Breast epithelium (tissue), 3 donors: ENCODE measurements at regions not wholly inside any gene's neighbourhood (a gene's known extent, or its start where the extent isn't known, plus 50 kb on each side); places are given as distances from the start of the nearest gene placed in this dataset.

Experiments used
- POLR2A ChIP-seq: fragments of 450-650 bp; IDR thresholded peaks from one replicate; pipeline ENCODE4 v1.6.1; 2016; ENCODE audit warnings: antibody characterized with exemption, mild to moderate bottlenecking, moderate library complexity
- POLR2AphosphoS5 ChIP-seq, 3 donors: sonication (generic); formaldehyde crosslinking; IDR thresholded peaks; one replicate each; pipeline ENCODE4 v1.6.1; 2017; ENCODE audit warnings: antibody characterized with exemption in 3 of 3
- TF ChIP-seq, protein P1 (sequence below), 3 donors: fragments of 450-650 bp; IDR thresholded peaks; one replicate each; pipeline ENCODE4 v1.5.1; 2016 to 2017; ENCODE audit warnings: antibody characterized with exemption in 3 of 3, mild to moderate bottlenecking in 3 of 3, moderate library complexity in 3 of 3

DNA sequence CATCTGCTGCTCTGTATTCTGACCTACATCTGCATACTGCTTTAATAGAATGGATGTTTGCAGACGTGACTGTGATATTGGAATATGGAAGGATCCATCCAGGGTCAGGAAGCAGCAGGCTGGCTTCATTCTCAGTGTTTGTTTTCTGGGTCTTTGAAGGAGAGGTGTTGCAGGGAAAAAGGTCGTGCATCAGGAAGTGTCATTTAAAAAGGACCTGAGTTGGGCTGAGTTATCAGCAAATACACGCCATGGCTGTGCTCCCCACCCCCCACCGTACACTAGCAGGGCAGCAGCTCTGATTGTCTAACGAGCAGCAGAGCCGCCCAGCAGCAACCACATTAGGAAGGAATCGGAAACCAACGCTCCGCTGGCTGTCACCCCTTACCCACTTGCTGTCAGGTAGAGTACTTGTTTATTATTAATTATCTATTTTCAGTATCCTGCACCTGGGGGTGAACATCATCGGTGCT lies 63.1 kb upstream of the STEAP1B start:
- TF ChIP-seq, protein P1, sequence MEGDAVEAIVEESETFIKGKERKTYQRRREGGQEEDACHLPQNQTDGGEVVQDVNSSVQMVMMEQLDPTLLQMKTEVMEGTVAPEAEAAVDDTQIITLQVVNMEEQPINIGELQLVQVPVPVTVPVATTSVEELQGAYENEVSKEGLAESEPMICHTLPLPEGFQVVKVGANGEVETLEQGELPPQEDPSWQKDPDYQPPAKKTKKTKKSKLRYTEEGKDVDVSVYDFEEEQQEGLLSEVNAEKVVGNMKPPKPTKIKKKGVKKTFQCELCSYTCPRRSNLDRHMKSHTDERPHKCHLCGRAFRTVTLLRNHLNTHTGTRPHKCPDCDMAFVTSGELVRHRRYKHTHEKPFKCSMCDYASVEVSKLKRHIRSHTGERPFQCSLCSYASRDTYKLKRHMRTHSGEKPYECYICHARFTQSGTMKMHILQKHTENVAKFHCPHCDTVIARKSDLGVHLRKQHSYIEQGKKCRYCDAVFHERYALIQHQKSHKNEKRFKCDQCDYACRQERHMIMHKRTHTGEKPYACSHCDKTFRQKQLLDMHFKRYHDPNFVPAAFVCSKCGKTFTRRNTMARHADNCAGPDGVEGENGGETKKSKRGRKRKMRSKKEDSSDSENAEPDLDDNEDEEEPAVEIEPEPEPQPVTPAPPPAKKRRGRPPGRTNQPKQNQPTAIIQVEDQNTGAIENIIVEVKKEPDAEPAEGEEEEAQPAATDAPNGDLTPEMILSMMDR (IDR thresholded peaks at IDR 0.05): no peak
- TF ChIP-seq POLR2A (no peak), POLR2AphosphoS5 (IDR thresholded peaks at IDR 0.05) (no peak)
